CD4-positive, alpha-beta T cell treated with Interleukin-15 for 4 hours (primary cell): ENCODE measurements at regions not wholly inside any gene's neighbourhood (a gene's known extent, or its start where the extent isn't known, plus 50 kb on each side); places are given as distances from the start of the nearest gene placed in this dataset.
"Not testable (repeated sequence)": the region's sequence is repeated elsewhere in the genome, so short reads cannot be mapped to it uniquely, and the experiment has no call there.

Source experiments
- DNase-seq: peaks from one replicate; pipeline ENCODE4 v3.0.0-alpha.2; 2020; ENCODE audit warnings: low spot score

DNA sequence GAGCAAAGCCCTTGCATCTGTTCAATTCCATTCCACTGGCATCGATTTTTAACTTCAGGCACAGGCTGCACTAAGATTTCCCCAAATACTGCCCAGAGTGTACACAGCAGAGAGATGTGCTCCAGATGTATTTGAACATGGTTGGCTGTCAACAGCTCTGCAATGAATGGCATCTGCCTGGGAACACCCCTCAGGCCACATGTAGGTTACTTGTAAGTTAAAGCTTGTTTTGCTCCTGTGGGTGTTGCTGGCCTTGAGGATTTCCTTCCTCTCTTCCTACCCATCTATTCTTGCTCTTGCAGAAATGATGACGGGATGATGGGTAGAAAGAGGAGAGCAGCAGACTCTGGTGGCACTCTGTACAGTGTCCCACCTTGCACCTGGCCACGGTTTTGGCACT lies 69.3 kb upstream of the HELT start:
- no peak for DNase-seq

- no peak for DNase-seq
Measured at GRCh38 chr4:184950117-184950830, 68.0 kb upstream of the HELT start.

GRCh38 chr4:184950926-184951325 lies 67.4 kb upstream of the HELT start:
- no peak for DNase-seq

DNA sequence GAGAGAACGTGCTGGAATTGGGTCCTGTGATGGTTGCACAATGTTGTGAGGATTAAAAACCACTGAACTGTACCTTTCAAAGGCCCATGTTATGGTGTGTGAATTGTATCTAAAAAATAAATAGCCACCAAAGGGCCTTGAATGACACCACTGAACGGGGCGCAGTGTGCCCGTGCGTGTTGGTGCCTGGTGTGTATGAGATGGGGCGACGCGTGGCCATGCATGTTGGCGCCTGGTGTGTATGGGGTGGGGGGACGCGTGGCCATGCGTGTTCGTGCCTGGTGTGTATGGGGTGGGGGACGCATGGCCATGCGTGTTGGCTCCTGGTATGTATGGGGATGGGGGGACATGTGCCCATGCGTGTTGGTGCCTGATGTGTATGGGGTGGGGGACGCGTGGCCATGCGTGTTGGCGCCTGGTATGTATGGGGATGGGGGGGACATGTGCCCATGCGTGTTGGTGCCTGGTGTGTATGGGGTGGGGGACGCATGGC lies 66.6 kb upstream of the HELT start:
- DNase-seq, result no peak

DNA sequence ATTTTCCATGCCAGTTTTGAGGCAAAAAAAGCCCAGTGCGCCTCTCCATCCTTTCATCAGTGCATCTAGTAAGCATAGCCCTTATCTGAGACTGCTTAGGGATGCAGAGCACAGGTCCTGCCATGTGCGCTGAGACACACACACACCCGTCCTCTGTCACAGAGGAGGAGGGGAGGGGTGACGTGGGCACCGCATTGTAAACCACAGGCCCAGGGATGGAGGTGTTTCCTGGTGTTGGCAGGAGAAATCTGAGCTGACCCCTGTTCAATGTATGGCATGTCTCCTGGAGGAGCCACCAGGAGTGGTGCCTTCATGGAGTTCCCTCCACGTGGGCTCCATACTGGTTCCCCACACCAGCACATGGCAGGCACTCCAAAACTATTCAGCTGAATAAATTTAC lies 65.8 kb upstream of the HELT start:
- DNase-seq, result no peak

GRCh38 chr4:184953421-184953945 lies 64.8 kb upstream of the HELT start:
- DNase-seq, result no peak

- no peak for DNase-seq
Measured at GRCh38 chr4:184953971-184954370, 64.3 kb upstream of the HELT start.

DNA sequence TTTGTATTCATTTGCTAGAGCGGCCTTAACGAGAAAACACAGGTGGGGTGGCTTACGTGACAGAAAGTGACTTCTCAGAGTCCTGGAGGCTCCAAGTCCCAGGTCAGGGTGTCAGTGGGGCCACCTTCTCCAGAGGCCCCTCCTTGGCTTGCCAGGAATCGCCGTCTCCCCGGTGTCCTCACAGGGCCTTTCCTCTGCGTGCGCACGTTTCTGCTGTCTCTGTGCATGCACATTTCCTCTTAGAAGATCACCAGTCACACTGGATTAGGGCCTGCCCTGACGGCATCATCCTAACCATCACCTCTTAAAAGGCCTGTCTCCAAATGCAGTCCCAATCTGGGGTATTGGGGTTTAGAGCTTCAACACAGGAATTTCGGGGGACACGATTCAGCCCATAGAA lies 63.8 kb upstream of the HELT start:
- DNase-seq, result no peak

GRCh38 chr4:184955116-184955515 lies 63.2 kb upstream of the HELT start:
- no peak for DNase-seq

DNA sequence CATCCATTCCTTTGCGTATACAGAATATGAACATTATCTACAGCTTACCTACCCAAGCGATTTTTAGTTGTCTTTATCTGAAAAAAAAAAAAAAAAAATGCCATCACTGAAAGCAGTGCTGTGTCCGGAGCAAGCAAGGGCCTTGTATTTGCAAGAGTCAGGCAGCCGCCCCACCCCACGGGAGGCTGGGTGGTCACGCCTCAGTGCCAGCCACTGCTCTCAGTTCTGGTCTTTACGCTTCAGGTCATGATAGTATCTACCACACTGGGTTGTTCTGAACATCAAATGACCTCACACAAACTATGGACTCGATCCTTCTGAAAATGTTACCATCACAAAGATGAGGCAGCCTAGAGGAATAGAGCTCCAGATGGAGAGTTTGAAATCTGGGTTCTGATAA lies 62.7 kb upstream of the HELT start:
- DNase-seq, result no peak

GRCh38 chr4:184957446-184958115 lies 60.7 kb upstream of the HELT start:
- DNase-seq, result no peak

- no peak for DNase-seq
Measured at GRCh38 chr4:184958127-184958922, 60.0 kb upstream of the HELT start.

DNA sequence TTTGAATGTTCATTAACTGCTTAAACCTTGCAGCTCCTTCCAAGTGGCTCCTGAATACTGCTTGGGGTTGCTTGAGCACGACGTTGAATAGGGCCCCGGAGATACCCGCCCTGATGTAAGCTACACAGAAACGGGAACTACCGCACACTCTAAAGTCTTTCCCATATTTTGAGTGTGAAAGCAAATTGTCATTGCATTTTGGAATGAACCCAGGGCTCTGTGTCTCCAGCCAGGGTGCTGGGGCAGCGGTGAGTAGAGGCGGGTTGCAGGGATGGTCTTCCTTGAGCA lies 59.4 kb upstream of the HELT start:
- DNase-seq, result no peak

DNA sequence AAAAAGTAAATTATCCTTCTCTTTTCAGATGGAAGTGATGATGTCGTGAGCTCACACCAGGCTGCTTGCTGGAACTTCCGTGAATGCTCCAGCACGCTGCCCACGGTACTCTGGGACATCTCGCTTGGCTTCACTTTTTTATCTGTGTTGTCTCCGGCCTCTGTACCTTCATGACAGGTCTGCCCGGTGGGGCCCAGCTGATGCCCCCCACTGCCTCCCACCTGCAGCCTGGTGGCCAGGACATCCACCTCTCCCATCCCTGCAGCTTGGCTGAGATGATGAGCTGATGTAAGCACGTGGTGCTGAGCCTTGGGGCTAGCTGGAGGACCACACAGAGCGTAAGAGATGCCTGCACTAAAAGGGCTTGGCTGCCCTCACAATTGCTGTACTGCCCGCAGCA lies 59.0 kb upstream of the HELT start:
- no peak for DNase-seq

DNA sequence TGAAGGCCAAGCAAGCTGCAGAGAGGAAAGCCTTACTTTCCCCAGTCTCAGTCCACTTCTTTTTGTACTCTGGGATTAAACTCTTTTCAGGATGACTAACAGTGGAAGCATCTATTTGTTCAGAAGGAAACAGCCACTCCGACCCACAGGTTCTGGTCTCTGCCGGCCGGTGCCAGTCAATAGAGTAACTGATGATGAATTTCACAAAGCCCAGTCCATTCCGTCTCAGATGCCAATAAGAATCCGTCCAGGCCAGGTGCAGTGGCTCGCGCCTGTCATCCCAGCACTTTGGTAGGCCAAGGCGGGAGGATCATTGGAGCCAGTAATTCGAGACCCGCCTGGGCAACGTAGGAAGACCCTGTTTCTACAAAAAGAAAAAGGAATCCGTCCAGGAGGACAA lies 58.5 kb upstream of the HELT start:
- DNase-seq, result no peak

- DNase-seq, result no peak
Measured at GRCh38 chr4:184960505-184960971, 57.8 kb upstream of the HELT start.

- DNase-seq, result no peak
Measured at GRCh38 chr4:184961660-184962059, 56.6 kb upstream of the HELT start.

DNA sequence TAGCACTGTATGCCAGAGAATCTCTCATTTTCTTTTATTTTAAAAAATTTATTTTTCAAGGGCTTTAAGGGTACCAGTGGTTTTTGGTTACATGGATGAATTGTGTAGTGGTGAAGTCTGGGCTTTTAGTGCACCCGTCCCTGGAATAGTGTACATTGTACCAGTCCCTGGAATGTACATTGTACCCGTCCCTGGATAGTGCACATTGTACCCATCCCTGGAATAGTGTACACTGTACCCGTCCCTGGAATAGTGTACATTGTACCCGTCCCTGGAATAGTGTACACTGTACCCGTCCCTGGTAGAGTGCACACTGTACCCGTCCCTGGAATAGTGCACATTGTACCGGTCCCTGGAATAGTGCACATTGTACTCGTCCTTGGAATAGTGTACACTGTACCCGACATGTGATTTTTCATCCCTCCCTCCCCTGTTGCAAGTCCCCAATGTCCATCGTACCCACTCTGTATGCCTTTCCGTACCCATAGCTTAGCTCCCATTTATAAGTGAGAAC lies 56.1 kb upstream of the HELT start:
- DNase-seq, result no peak

- DNase-seq, result not testable (repeated sequence)
Measured at GRCh38 chr4:184965230-184966050, 52.9 kb upstream of the HELT start.

DNA sequence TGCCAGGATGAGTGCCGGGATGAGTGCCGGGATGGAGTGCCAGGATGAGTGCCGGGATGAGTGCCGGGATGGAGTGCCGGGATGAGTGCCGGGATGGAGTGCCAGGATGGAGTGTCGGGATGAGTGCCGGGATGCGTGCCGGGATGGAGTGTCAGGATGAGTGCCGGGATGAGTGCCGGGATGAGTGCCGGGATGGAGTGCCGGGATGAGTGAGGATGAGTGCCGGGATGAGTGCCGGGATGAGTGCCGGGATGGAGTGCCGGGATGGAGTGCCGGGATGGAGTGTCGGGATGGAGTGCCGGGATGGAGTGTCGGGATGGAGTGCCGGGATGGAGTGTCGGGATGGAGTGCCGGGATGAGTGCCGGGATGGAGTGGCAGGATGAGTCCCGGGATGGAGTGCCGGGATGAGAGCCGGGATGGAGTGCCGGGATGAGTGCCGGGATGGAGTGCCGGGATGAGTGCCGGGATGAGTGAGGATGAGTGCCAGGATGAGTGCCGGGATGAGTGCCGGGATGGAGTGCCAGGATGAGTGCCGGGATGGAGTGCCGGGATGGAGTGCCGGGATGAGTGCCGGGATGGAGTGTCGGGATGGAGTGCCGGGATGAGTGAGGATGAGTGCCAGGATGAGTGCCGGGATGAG lies 52.1 kb upstream of the HELT start:
- DNase-seq, result not testable (repeated sequence)

DNA sequence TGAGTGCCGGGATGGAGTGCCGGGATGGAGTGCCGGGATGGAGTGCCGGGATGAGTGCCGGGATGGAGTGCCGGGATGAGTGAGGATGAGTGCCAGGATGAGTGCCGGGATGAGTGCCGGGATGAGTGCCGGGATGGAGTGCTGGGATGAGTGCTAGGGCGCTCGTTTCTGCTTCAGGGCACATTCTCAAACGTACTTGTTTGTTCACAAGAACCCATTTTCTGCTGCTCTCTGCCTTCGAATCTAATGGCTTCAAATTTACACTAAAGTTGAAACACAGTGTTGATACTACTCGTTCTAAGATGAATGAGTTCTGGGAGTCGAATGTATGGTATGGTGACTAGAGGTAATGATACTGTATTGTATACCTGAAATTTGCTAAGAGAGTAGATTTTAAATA lies 50.6 kb upstream of the HELT start:
- DNase-seq, result not testable (repeated sequence)
